ENCODE measurements at regions not wholly inside any gene's neighbourhood (a gene's known extent, or its start where the extent isn't known, plus 50 kb on each side); places are given as distances from the start of the nearest gene placed in this dataset.

GRCh38 chr6:145118224-145118623 lies 617.1 kb downstream of the EPM2A start:
- no peaks in the 10 kb centered on the region for H3K4me1 Mint-ChIP-seq
- Histone ChIP-seq H3K23me2 (ENCODE audit: insufficient read length, low read depth, low read length, poor library complexity, severe bottlenecking) (no peaks in the 10 kb centered on the region), H4K5ac (ENCODE audit: insufficient read length, low read depth, low read length) (no peak overlapping the region), H3K56ac (ENCODE audit: insufficient read length, low read depth, low read length) (no peak overlapping the region), H2BK20ac (ENCODE audit: low read depth, low read length, poor library complexity, severe bottlenecking) (no peak overlapping the region), H3K14ac (ENCODE audit: insufficient read depth, low read length) (no peak overlapping the region), H3K4me2 (ENCODE audit: insufficient read depth, insufficient read length, low read length) (no peak overlapping the region), H2BK120ac (ENCODE audit: low read depth, low read length, poor library complexity, severe bottlenecking) (no peak overlapping the region), H2BK5ac (ENCODE audit: insufficient read length, low read length) (no peak overlapping the region), H3K18ac (ENCODE audit: insufficient read length, low read depth, low read length) (no peak overlapping the region), H3K9ac (ENCODE audit: extremely low read depth, insufficient read length, low read length) (no peak overlapping the region), H3K9me3 (ENCODE audit: control insufficient read depth, low read depth, low read length) (no peaks in the 10 kb centered on the region), H3T11ph (ENCODE audit: low read length) (no peak overlapping the region), H4K8ac (replicated peaks; ENCODE audit: insufficient read length, low read depth, low read length) (no peak overlapping the region), H2BK15ac (ENCODE audit: low read depth, low read length) (no peak overlapping the region), H3K79me2 (ENCODE audit: insufficient read depth, low read length) (0 out of 2 replicates have a peak, but pooled peaks cover 2% of the 10 kb centered on the region), H2AFZ (ENCODE audit: low read length) (no peak overlapping the region), H3K4ac (ENCODE audit: low read depth, low read length) (no peak overlapping the region), H4K91ac (ENCODE audit: insufficient read length, low read depth, low read length) (no peak overlapping the region), H2BK12ac (ENCODE audit: insufficient read length, low read depth, low read length) (no peak overlapping the region), H3K4me1 (ENCODE audit: insufficient read depth, low read length) (no peaks in the 10 kb centered on the region), H3K79me1 (ENCODE audit: insufficient read depth, low read depth, low read length, poor library complexity, severe bottlenecking) (no peaks in the 10 kb centered on the region), H4K20me1 (ENCODE audit: control insufficient read depth, insufficient read depth, insufficient read length) (no peaks in the 10 kb centered on the region), H3K23ac (ENCODE audit: insufficient read length, low read depth, low read length) (no peak overlapping the region), H3K27me3 (ENCODE audit: insufficient read depth, low read length) (no peaks in the 10 kb centered on the region), H3K27ac (ENCODE audit: insufficient read length, low read depth, low read length) (no peak overlapping the region), H2AK5ac (ENCODE audit: insufficient read length, low read length) (no peak overlapping the region)
- H3K36me3 Mint-ChIP-seq (ENCODE audit: insufficient read depth in 1 of 3, low read depth in 3 of 3) = peaks cover 0 to 2% (median 0%) of the 10 kb centered on the region in 3 experiments; a peak in 1 of 7 replicates
- no peak for DNase-seq
- H3K4me3 Mint-ChIP-seq = no peak overlapping the region
- no peak overlapping the region for H3K27ac Mint-ChIP-seq
- no CpG with 5 or more reads among the region's 4 CpGs for WGBS (ENCODE audit: extremely low coverage, insufficient read length, low lambda C conversion rate)
- peaks cover 2 to 6% of the 10 kb centered on the region in 2 experiments; a peak in 2 of 5 replicates for H3K9me3 Mint-ChIP-seq
- no peaks in the 10 kb centered on the region for H3K27me3 Mint-ChIP-seq (ENCODE audit: low read depth)
- TF ChIP-seq CTCF (conservative IDR thresholded peaks at IDR 0.05) = no peak

All from H9 (cell line).